BLaER1 treated with 17β-estradiol and CSF1 and Interleukin-3, amounts not matched to agents 10 nM and 100 nM (cell line): ENCODE measurements at regions not wholly inside any gene's neighbourhood (a gene's known extent, or its start where the extent isn't known, plus 50 kb on each side); places are given as distances from the start of the nearest gene placed in this dataset.
"Not testable (repeated sequence)": the region's sequence is repeated elsewhere in the genome, so short reads cannot be mapped to it uniquely, and the experiment has no call there.

Experiments
- H3K27ac ChIP-seq, 11 experiments: shearing (Covaris generic); formaldehyde crosslinking; 2 replicates each; pipeline ENCODE4 v1.8.1; 2022
- H3K27me3 ChIP-seq, 11 experiments: shearing (Covaris generic); formaldehyde crosslinking; 2 replicates each; pipeline ENCODE4 v1.8.1; 2022
- H3K36me3 ChIP-seq, 11 experiments: shearing (Covaris generic); formaldehyde crosslinking; 2 replicates each; pipeline ENCODE4 v1.8.1; 2022
- H3K4me1 ChIP-seq, 10 experiments: shearing (Covaris generic); formaldehyde crosslinking; 2 replicates each; pipeline ENCODE4 v1.8.1; 2022
- H3K4me2 ChIP-seq, 11 experiments: shearing (Covaris generic); formaldehyde crosslinking; 2 replicates each; pipeline ENCODE4 v1.8.1; 2022
- H3K4me3 ChIP-seq, 10 experiments: shearing (Covaris generic); formaldehyde crosslinking; 2 replicates each; pipeline ENCODE4 v1.8.1; 2022
- H3K9ac ChIP-seq, 11 experiments: shearing (Covaris generic); formaldehyde crosslinking; 2 replicates each; pipeline ENCODE4 v1.8.1; 2022
- H3K9me3 ChIP-seq, 11 experiments: shearing (Covaris generic); formaldehyde crosslinking; replicated peaks in 1 of 11; 2 replicates each; pipeline ENCODE4 v1.8.1; 2022
- H4K20me1 ChIP-seq, 11 experiments: shearing (Covaris generic); formaldehyde crosslinking; 2 replicates each; pipeline ENCODE4 v1.8.1; 2022
- Cebpa-rat ChIP-seq, 11 experiments: shearing (Covaris generic); IDR thresholded peaks; 2 replicates each; pipeline ENCODE4 v1.8.1; 2022

GRCh38 chr2:187208199-187208785 is 239.8 kb downstream of the CALCRL start:
- no peak overlapping the region for H3K4me3 ChIP-seq
- H3K4me2 ChIP-seq: no peak overlapping the region
- H3K4me1 ChIP-seq: no peaks in the 10 kb centered on the region
- H3K27me3 ChIP-seq: no peaks in the 10 kb centered on the region
- H3K9ac ChIP-seq: no peak overlapping the region
- no peaks in the 10 kb centered on the region for H4K20me1 ChIP-seq
- no peaks in the 10 kb centered on the region for H3K36me3 ChIP-seq
- TF ChIP-seq Cebpa-rat (IDR thresholded peaks at IDR 0.05): no peak
- peaks cover 0 to 11% (median 5%) of the 10 kb centered on the region in 11 experiments; a peak in 12 of 22 replicates for H3K9me3 ChIP-seq
- no peak overlapping the region for H3K27ac ChIP-seq

GRCh38 chr2:187207126-187207525 is 240.9 kb downstream of the CALCRL start:
- Histone ChIP-seq H4K20me1 (no peaks in the 10 kb centered on the region), H3K4me1 (no peaks in the 10 kb centered on the region)
- no peak for TF ChIP-seq Cebpa-rat (IDR thresholded peaks at IDR 0.05)

GRCh38 chr2:187206471-187206870 is 241.6 kb downstream of the CALCRL start:
- H3K4me1 ChIP-seq: no peaks in the 10 kb centered on the region
- H3K4me2 ChIP-seq: no peak overlapping the region
- TF ChIP-seq Cebpa-rat (IDR thresholded peaks at IDR 0.05): no peak
- no peak overlapping the region for H3K4me3 ChIP-seq
- H3K27ac ChIP-seq: no peak overlapping the region
- no peaks in the 10 kb centered on the region for H3K27me3 ChIP-seq
- H3K9ac ChIP-seq: no peak overlapping the region
- no peaks in the 10 kb centered on the region for H4K20me1 ChIP-seq
- H3K9me3 ChIP-seq: peaks cover 0 to 5% (median 0%) of the 10 kb centered on the region in 11 experiments; a peak in 2 of 22 replicates
- H3K36me3 ChIP-seq: no peaks in the 10 kb centered on the region

More at GRCh38 chr2:187207126-187207525, 240.9 kb downstream of the CALCRL start:
- Histone ChIP-seq H3K36me3 (no peaks in the 10 kb centered on the region), H3K27me3 (no peaks in the 10 kb centered on the region), H3K9me3 (peaks cover 0 to 8% (median 3%) of the 10 kb centered on the region in 11 experiments; a peak in 12 of 22 replicates), H3K27ac (no peak overlapping the region), H3K9ac (no peak overlapping the region), H3K4me2 (no peak overlapping the region), H3K4me3 (no peak overlapping the region)

- H3K9me3 ChIP-seq: peaks cover 0 to 5% (median 0%) of the 10 kb centered on the region in 11 experiments; a peak in 1 of 22 replicates
- H3K9ac ChIP-seq: no peak overlapping the region
- no peak overlapping the region for H3K4me3 ChIP-seq
- H4K20me1 ChIP-seq: no peaks in the 10 kb centered on the region
- H3K36me3 ChIP-seq: no peaks in the 10 kb centered on the region
- no peak overlapping the region for H3K27ac ChIP-seq
- no peaks in the 10 kb centered on the region for H3K27me3 ChIP-seq
- no peak for TF ChIP-seq Cebpa-rat (IDR thresholded peaks at IDR 0.05)
- H3K4me2 ChIP-seq: no peak overlapping the region
- no peaks in the 10 kb centered on the region for H3K4me1 ChIP-seq
Measured at GRCh38 chr2:187206071-187206470, 242.0 kb downstream of the CALCRL start.

- TF ChIP-seq Cebpa-rat (IDR thresholded peaks at IDR 0.05): no peak
- Histone ChIP-seq H3K9ac (no peak overlapping the region), H3K27me3 (no peaks in the 10 kb centered on the region), H3K27ac (no peak overlapping the region), H3K4me3 (no peak overlapping the region), H4K20me1 (no peaks in the 10 kb centered on the region), H3K36me3 (no peaks in the 10 kb centered on the region), H3K9me3 (no peaks in the 10 kb centered on the region), H3K4me2 (no peak overlapping the region), H3K4me1 (no peaks in the 10 kb centered on the region)
Measured at GRCh38 chr2:187198136-187198535, 249.9 kb downstream of the CALCRL start.

GRCh38 chr2:187194049-187194448 is 254.0 kb downstream of the CALCRL start:
- H3K4me2 ChIP-seq: no peak overlapping the region
- H3K9ac ChIP-seq: no peak overlapping the region
- H3K9me3 ChIP-seq: no peaks in the 10 kb centered on the region
- no peak overlapping the region for H3K4me3 ChIP-seq
- TF ChIP-seq Cebpa-rat (IDR thresholded peaks at IDR 0.05): no peak
- no peaks in the 10 kb centered on the region for H3K36me3 ChIP-seq
- H3K27me3 ChIP-seq: no peaks in the 10 kb centered on the region
- no peak overlapping the region for H3K27ac ChIP-seq
- no peaks in the 10 kb centered on the region for H4K20me1 ChIP-seq
- no peaks in the 10 kb centered on the region for H3K4me1 ChIP-seq

- Histone ChIP-seq H3K27me3 (no peaks in the 10 kb centered on the region), H3K4me1 (no peaks in the 10 kb centered on the region), H3K9me3 (no peaks in the 10 kb centered on the region), H3K9ac (no peak overlapping the region), H3K27ac (no peak overlapping the region), H4K20me1 (no peaks in the 10 kb centered on the region), H3K4me3 (no peak overlapping the region), H3K4me2 (no peak overlapping the region), H3K36me3 (no peaks in the 10 kb centered on the region)
- no peak for TF ChIP-seq Cebpa-rat (IDR thresholded peaks at IDR 0.05)
Measured at GRCh38 chr2:187188783-187189631, 259.0 kb downstream of the CALCRL start.

GRCh38 chr2:187187519-187187918 is 260.5 kb downstream of the CALCRL start:
- Histone ChIP-seq H3K27me3 (no peaks in the 10 kb centered on the region), H3K4me3 (no peak overlapping the region), H3K9ac (no peak overlapping the region), H3K27ac (no peak overlapping the region), H3K9me3 (peaks cover 0 to 5% (median 0%) of the 10 kb centered on the region in 11 experiments; a peak in 4 of 22 replicates), H3K4me2 (no peak overlapping the region), H4K20me1 (no peaks in the 10 kb centered on the region), H3K36me3 (no peaks in the 10 kb centered on the region), H3K4me1 (no peaks in the 10 kb centered on the region)
- no peak for TF ChIP-seq Cebpa-rat (IDR thresholded peaks at IDR 0.05)

GRCh38 chr2:187180529-187180928 is 267.5 kb downstream of the CALCRL start:
- Histone ChIP-seq H3K36me3 (no peaks in the 10 kb centered on the region), H3K27me3 (no peaks in the 10 kb centered on the region), H3K4me2 (no peak overlapping the region), H4K20me1 (no peaks in the 10 kb centered on the region), H3K4me3 (no peak overlapping the region), H3K9me3 (peaks cover 0 to 11% (median 0%) of the 10 kb centered on the region in 11 experiments; a peak in 4 of 22 replicates), H3K9ac (no peak overlapping the region), H3K27ac (no peak overlapping the region), H3K4me1 (no peaks in the 10 kb centered on the region)
- no peak for TF ChIP-seq Cebpa-rat (IDR thresholded peaks at IDR 0.05)

GRCh38 chr2:187178876-187179275 is 269.2 kb downstream of the CALCRL start:
- not testable (repeated sequence) for H3K4me3 ChIP-seq, H4K20me1 ChIP-seq, H3K36me3 ChIP-seq, H3K4me2 ChIP-seq, H3K4me1 ChIP-seq, H3K9ac ChIP-seq, H3K27ac ChIP-seq, H3K27me3 ChIP-seq
- peaks cover 0 to 17% (median 6%) of the 10 kb centered on the region in 11 experiments; a peak in 6 of 22 replicates for H3K9me3 ChIP-seq
